Osteocyte (in vitro differentiated cells): ENCODE measurements at regions not wholly inside any gene's neighbourhood (a gene's known extent, or its start where the extent isn't known, plus 50 kb on each side); places are given as distances from the start of the nearest gene placed in this dataset.

ENCODE experiments used
- DNase-seq: peaks from one replicate; pipeline ENCODE4 v3.0.0; 2021; ENCODE audit warnings: mixed read lengths; ENCODE audit not compliant: unreplicated experiment; ENCODE audit errors: extremely low spot score
- H3K27ac Mint-ChIP-seq: one replicate; pipeline ENCODE4 v1.8.0; 2021; ENCODE audit warnings: mild to moderate bottlenecking, mixed read lengths; ENCODE audit not compliant: unreplicated experiment
- H3K27me3 Mint-ChIP-seq: one replicate; pipeline ENCODE4 v1.8.0; 2021; ENCODE audit warnings: mixed read lengths; ENCODE audit not compliant: unreplicated experiment
- H3K36me3 Mint-ChIP-seq: one replicate; pipeline ENCODE4 v1.8.0; 2021; ENCODE audit warnings: mixed read lengths; ENCODE audit not compliant: unreplicated experiment
- H3K4me1 Mint-ChIP-seq: one replicate; pipeline ENCODE4 v1.8.0; 2021; ENCODE audit warnings: mixed read lengths; ENCODE audit not compliant: unreplicated experiment
- H3K4me3 Mint-ChIP-seq: one replicate; pipeline ENCODE4 v1.8.0; 2021; ENCODE audit warnings: mild to moderate bottlenecking, moderate library complexity, mixed read lengths; ENCODE audit not compliant: unreplicated experiment
- H3K9me3 Mint-ChIP-seq: one replicate; pipeline ENCODE4 v1.8.0; 2021; ENCODE audit warnings: mixed read lengths; ENCODE audit not compliant: unreplicated experiment
- CTCF ChIP-seq: fragments of 200-600 bp; sonication (generic); IDR thresholded peaks from 2 replicates; pipeline ENCODE4 v1.5.0; 2021; ENCODE audit warnings: antibody characterized with exemption, mild to moderate bottlenecking, moderate library complexity

- Mint-ChIP-seq H3K27ac (no peak overlapping the region), H3K4me1 (no peaks in the 10 kb centered on the region), H3K36me3 (no peaks in the 10 kb centered on the region), H3K27me3 (peaks cover 5% of the 10 kb centered on the region), H3K9me3 (peaks cover 13% of the 10 kb centered on the region), H3K4me3 (no peak overlapping the region)
- no peak for DNase-seq
- TF ChIP-seq CTCF = no peak
Observed at GRCh38 chr5:40360685-40361084, 319.0 kb upstream of the PTGER4 start.

- H3K27me3 Mint-ChIP-seq = peaks cover 5% of the 10 kb centered on the region
Observed at GRCh38 chr5:40359832-40360231, 319.9 kb upstream of the PTGER4 start.

GRCh38 chr5:40359093-40359492 lies 320.6 kb upstream of the PTGER4 start:
- Mint-ChIP-seq H3K4me3 (no peak overlapping the region), H3K4me1 (no peaks in the 10 kb centered on the region), H3K27ac (no peak overlapping the region), H3K9me3 (peaks cover 13% of the 10 kb centered on the region), H3K27me3 (peaks cover 5% of the 10 kb centered on the region), H3K36me3 (no peaks in the 10 kb centered on the region)
- no peak for DNase-seq
- no peak for TF ChIP-seq CTCF

More at GRCh38 chr5:40359832-40360231, 319.9 kb upstream of the PTGER4 start:
- Mint-ChIP-seq H3K27ac (no peak overlapping the region), H3K4me1 (no peaks in the 10 kb centered on the region), H3K4me3 (no peak overlapping the region), H3K36me3 (no peaks in the 10 kb centered on the region), H3K9me3 (peaks cover 13% of the 10 kb centered on the region)
- DNase-seq = no peak
- TF ChIP-seq CTCF = no peak

GRCh38 chr5:40356248-40356647 lies 323.5 kb upstream of the PTGER4 start:
- H3K27me3 Mint-ChIP-seq = peaks cover 5% of the 10 kb centered on the region
- peaks cover 16% of the 10 kb centered on the region for H3K9me3 Mint-ChIP-seq
- no peak overlapping the region for H3K4me3 Mint-ChIP-seq
- H3K4me1 Mint-ChIP-seq = no peaks in the 10 kb centered on the region
- TF ChIP-seq CTCF = no peak
- no peak overlapping the region for H3K27ac Mint-ChIP-seq
- peaks cover 4% of the 10 kb centered on the region for H3K36me3 Mint-ChIP-seq
- no peak for DNase-seq

- peaks cover 4% of the 10 kb centered on the region for H3K36me3 Mint-ChIP-seq
- DNase-seq = no peak
- TF ChIP-seq CTCF = no peak
- H3K4me3 Mint-ChIP-seq = no peak overlapping the region
- H3K27me3 Mint-ChIP-seq = peaks cover 5% of the 10 kb centered on the region
- H3K27ac Mint-ChIP-seq = no peak overlapping the region
- no peaks in the 10 kb centered on the region for H3K4me1 Mint-ChIP-seq
- H3K9me3 Mint-ChIP-seq = peaks cover 20% of the 10 kb centered on the region
Observed at GRCh38 chr5:40355846-40356245, 323.9 kb upstream of the PTGER4 start.
